Endodermal cell (in vitro differentiated cells): ENCODE measurements at regions not wholly inside any gene's neighbourhood (a gene's known extent, or its start where the extent isn't known, plus 50 kb on each side); places are given as distances from the start of the nearest gene placed in this dataset.

ENCODE experiments used
- DNase-seq: peaks from one replicate; pipeline ENCODE4 v3.0.0-alpha.2; 2017
- H3K27ac ChIP-seq: 2 replicates; pipeline ENCODE4 v1.5.1; 2013; ENCODE audit warnings: mild to moderate bottlenecking, low read depth, low read length, moderate library complexity
- H3K27me3 ChIP-seq: 2 replicates; pipeline ENCODE4 v1.6.1; 2013; ENCODE audit warnings: mild to moderate bottlenecking, low read length, moderate library complexity; ENCODE audit not compliant: insufficient read depth, control insufficient read depth, poor library complexity, severe bottlenecking
- H3K36me3 ChIP-seq: 2 replicates; pipeline ENCODE4 v1.7.0; 2013; ENCODE audit warnings: mild to moderate bottlenecking, low read length, moderate library complexity; ENCODE audit not compliant: control insufficient read depth, insufficient read depth
- H3K4me1 ChIP-seq: one replicate; pipeline ENCODE4 v1.7.0; 2013; ENCODE audit warnings: low read length; ENCODE audit not compliant: control insufficient read depth, insufficient read depth
- H3K4me3 ChIP-seq: 2 replicates; pipeline ENCODE4 v1.5.1; 2013; ENCODE audit warnings: mild to moderate bottlenecking, low read length, moderate library complexity
- H3K9ac ChIP-seq: 2 replicates; pipeline ENCODE4 v1.6.1; 2013; ENCODE audit warnings: mild to moderate bottlenecking, low read length, moderate library complexity; ENCODE audit not compliant: poor library complexity, severe bottlenecking; ENCODE audit errors: extremely low read depth
- H3K9me3 ChIP-seq: 2 replicates; pipeline ENCODE4 v1.6.1; 2013; ENCODE audit warnings: mild to moderate bottlenecking, low read length, moderate library complexity; ENCODE audit not compliant: control insufficient read depth
- H3K27ac Mint-ChIP-seq: 2 replicates; pipeline ENCODE4 v1.8.0; 2020; ENCODE audit warnings: mixed read lengths
- H3K27me3 Mint-ChIP-seq: 2 replicates; pipeline ENCODE4 v1.8.0; 2021; ENCODE audit warnings: mild to moderate bottlenecking, mixed read lengths; ENCODE audit not compliant: insufficient read depth
- H3K36me3 Mint-ChIP-seq: 2 replicates; pipeline ENCODE4 v1.8.0; 2020; ENCODE audit warnings: low read depth, mixed read lengths
- H3K4me1 Mint-ChIP-seq: 2 replicates; pipeline ENCODE4 v1.8.0; 2020; ENCODE audit warnings: mixed read lengths
- H3K4me3 Mint-ChIP-seq: 2 replicates; pipeline ENCODE4 v1.8.0; 2020; ENCODE audit warnings: mild to moderate bottlenecking, moderate library complexity, mixed read lengths
- H3K9me3 Mint-ChIP-seq: 2 replicates; pipeline ENCODE4 v1.8.0; 2020; ENCODE audit warnings: mild to moderate bottlenecking, mixed read lengths
- CTCF ChIP-seq: fragments of 200-600 bp; sonication (generic); conservative IDR thresholded peaks from 2 replicates; pipeline ENCODE4 v1.5.0; 2021; ENCODE audit warnings: antibody characterized with exemption, mild to moderate bottlenecking
- WGBS, 2 experiments: methylation state at CpG; one replicate each; pipeline versions ENCODE4 v1.1.5 to v1.1.7; 2013; ENCODE audit warnings: missing lambda C conversion rate in 2 of 2, mixed read lengths in 1 of 2; ENCODE audit not compliant: insufficient coverage in 1 of 2, insufficient read length in 1 of 2; 5-methylcytosine and 5-hydroxymethylcytosine counted together

GRCh38 chr3:176352716-176353334 is 844.5 kb downstream of the TBL1XR1 start:
- Histone ChIP-seq H3K27me3 (no peaks in the 10 kb centered on the region), H3K36me3 (no peaks in the 10 kb centered on the region), H3K9me3 (no peaks in the 10 kb centered on the region), H3K4me3 (no peak overlapping the region), H3K4me1 (no peaks in the 10 kb centered on the region), H3K27ac (no peak overlapping the region), H3K9ac (no peak overlapping the region)
- Mint-ChIP-seq H3K36me3 (no peaks in the 10 kb centered on the region), H3K4me1 (no peaks in the 10 kb centered on the region), H3K9me3 (peaks cover 3% of the 10 kb centered on the region), H3K4me3 (no peak overlapping the region), H3K27ac (no peak overlapping the region), H3K27me3 (no peaks in the 10 kb centered on the region)
- 69 to 100% methylated on average over 1 to 4 of the region's 4 CpGs for WGBS, 2 experiments
- no peak for DNase-seq
- TF ChIP-seq CTCF, result no peak

DNA sequence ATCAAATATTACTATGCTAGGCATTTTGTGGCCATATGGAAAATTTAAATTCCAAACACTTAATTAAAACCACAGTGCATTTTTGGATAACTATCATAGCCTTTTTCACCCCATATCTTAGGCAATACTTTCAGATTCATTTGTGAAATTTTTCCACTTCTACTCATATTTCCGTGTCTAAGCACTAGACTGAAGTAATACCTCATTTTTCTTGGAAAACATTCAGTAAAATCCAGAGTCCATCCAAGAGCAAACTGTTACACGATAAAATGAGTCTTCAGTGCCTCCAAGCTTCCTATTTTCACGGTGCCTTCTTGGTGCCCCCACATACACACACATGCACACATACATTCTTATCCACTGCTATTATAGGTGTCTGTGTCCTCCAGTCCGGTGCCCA is 845.9 kb downstream of the TBL1XR1 start:
- H3K27ac Mint-ChIP-seq, result no peak overlapping the region
- peaks cover 3% of the 10 kb centered on the region for H3K9me3 Mint-ChIP-seq
- Histone ChIP-seq H3K4me3 (no peak overlapping the region), H3K27me3 (no peaks in the 10 kb centered on the region), H3K9ac (no peak overlapping the region), H3K27ac (no peak overlapping the region), H3K4me1 (no peaks in the 10 kb centered on the region), H3K36me3 (no peaks in the 10 kb centered on the region), H3K9me3 (no peaks in the 10 kb centered on the region)
- H3K27me3 Mint-ChIP-seq, result no peaks in the 10 kb centered on the region
- H3K36me3 Mint-ChIP-seq, result no peaks in the 10 kb centered on the region
- no peak overlapping the region for H3K4me3 Mint-ChIP-seq
- no peaks in the 10 kb centered on the region for H3K4me1 Mint-ChIP-seq
- WGBS, 2 experiments, result 91 to 95% methylated on average over 4 of the region's 4 CpGs
- TF ChIP-seq CTCF, result no peak
- no peak for DNase-seq

DNA sequence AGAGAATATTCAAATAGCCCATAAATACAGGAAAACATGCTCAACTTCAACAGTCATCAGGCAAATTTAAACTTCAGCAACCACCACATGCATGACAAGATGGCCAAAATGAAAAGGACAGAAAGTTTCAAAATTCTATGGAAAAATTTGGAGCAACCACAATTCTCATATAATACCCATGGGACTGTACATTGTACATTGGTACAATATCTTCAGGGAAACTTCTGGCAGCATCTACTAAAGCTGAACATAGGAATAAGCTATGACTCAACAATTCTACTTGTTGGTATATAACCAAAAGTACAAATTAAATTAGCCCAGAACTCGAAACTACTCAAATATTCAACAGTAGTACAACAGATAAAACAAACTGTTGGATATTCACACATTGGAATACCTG is 847.6 kb downstream of the TBL1XR1 start:
- H3K27ac ChIP-seq, result no peak overlapping the region
- no peaks in the 10 kb centered on the region for H3K9me3 ChIP-seq
- Mint-ChIP-seq H3K4me3 (no peak overlapping the region), H3K36me3 (no peaks in the 10 kb centered on the region), H3K9me3 (peaks cover 3% of the 10 kb centered on the region), H3K27me3 (no peaks in the 10 kb centered on the region), H3K4me1 (no peaks in the 10 kb centered on the region), H3K27ac (no peak overlapping the region)
- no peak overlapping the region for H3K4me3 ChIP-seq
- 80% methylated on average over 1 of the region's 1 CpG; no CpG with 5 or more reads in 1 of the 2 experiments for WGBS, 2 experiments
- no peaks in the 10 kb centered on the region for H3K36me3 ChIP-seq
- no peak for DNase-seq
- H3K27me3 ChIP-seq, result no peaks in the 10 kb centered on the region
- H3K9ac ChIP-seq, result no peak overlapping the region
- no peaks in the 10 kb centered on the region for H3K4me1 ChIP-seq
- no peak for TF ChIP-seq CTCF
